SU-DHL-6 (cell line): ENCODE measurements at regions not wholly inside any gene's neighbourhood (a gene's known extent, or its start where the extent isn't known, plus 50 kb on each side); places are given as distances from the start of the nearest gene placed in this dataset.

Source experiments
- H2AFZ ChIP-seq: fragments of 200-600 bp; sonication (generic); 2 replicates; pipeline ENCODE4 v1.6.1; 2014; ENCODE audit warnings: low read depth, mild to moderate bottlenecking, moderate library complexity, mixed read lengths, antibody characterized with exemption, low read length; ENCODE audit not compliant: severe bottlenecking
- H3F3A ChIP-seq: fragments of 200-600 bp; shearing (Covaris generic); 2 replicates; pipeline ENCODE4 v1.6.0; 2016; ENCODE audit warnings: antibody characterized with exemption, mild to moderate bottlenecking; ENCODE audit not compliant: insufficient read depth
- H3K27ac ChIP-seq: fragments of 200-600 bp; sonication (generic); 2 replicates; pipeline ENCODE4 v1.5.1; 2016; ENCODE audit warnings: low read depth, mild to moderate bottlenecking, low read length, moderate library complexity, mixed read lengths
- H3K27me3 ChIP-seq: fragments of 200-600 bp; sonication (generic), shearing (Covaris generic); 2 replicates; pipeline ENCODE4 v1.6.0; 2014; ENCODE audit warnings: mild to moderate bottlenecking, low read length
- H3K36me3 ChIP-seq: fragments of 200-600 bp; sonication (generic); 2 replicates; pipeline ENCODE4 v1.6.1; 2014; ENCODE audit warnings: mild to moderate bottlenecking, low read length, mixed read lengths
- H3K4me2 ChIP-seq: fragments of 300-600, 200-600 bp; shearing (Covaris generic), sonication (generic); 2 replicates; pipeline ENCODE4 v1.6.0; 2014; ENCODE audit warnings: low read length, low read depth, mild to moderate bottlenecking; ENCODE audit not compliant: poor library complexity, severe bottlenecking
- H3K4me3 ChIP-seq: fragments of 200-600 bp; sonication (generic); 2 replicates; pipeline ENCODE4 v1.5.1; 2014; ENCODE audit warnings: antibody characterized with exemption, low read length, mild to moderate bottlenecking, mixed read lengths; ENCODE audit not compliant: insufficient read depth, poor library complexity, severe bottlenecking
- H3K79me2 ChIP-seq: fragments of 200-600 bp; sonication (generic); 2 replicates; pipeline ENCODE4 v1.6.1; 2014; ENCODE audit warnings: mild to moderate bottlenecking, low read length, moderate library complexity; ENCODE audit not compliant: insufficient read depth
- H3K9ac ChIP-seq: fragments of 200-600 bp; sonication (generic); 2 replicates; pipeline ENCODE4 v1.7.0; 2014; ENCODE audit warnings: mild to moderate bottlenecking, low read length
- H3K9me2 ChIP-seq: fragments of 200-600 bp; sonication (generic); replicated peaks from 2 replicates; pipeline ENCODE4 v1.6.1; 2014; ENCODE audit warnings: low read length; ENCODE audit not compliant: insufficient read depth
- H3K9me3 ChIP-seq: fragments of 200-600 bp; sonication (generic); 2 replicates; pipeline ENCODE4 v1.6.1; 2014; ENCODE audit warnings: low read length, mixed read lengths; ENCODE audit not compliant: insufficient read depth
- H4K20me1 ChIP-seq: fragments of 200-600 bp; sonication (generic); 2 replicates; pipeline ENCODE4 v1.6.1; 2014; ENCODE audit warnings: low read depth, mild to moderate bottlenecking, antibody characterized with exemption, low read length, moderate library complexity, mixed read lengths
- EZH2phosphoT487 ChIP-seq: fragments of 200-600 bp; sonication (generic), shearing (Covaris generic); conservative IDR thresholded peaks from 2 replicates; pipeline ENCODE4 v1.6.1; 2018; ENCODE audit warnings: mild to moderate bottlenecking, antibody characterized with exemption, low read length, moderate library complexity, mixed read lengths
- TF ChIP-seq, protein P1 (sequence below): fragments of 200-600 bp; sonication (generic); IDR thresholded peaks from one replicate; pipeline ENCODE4 v1.5.1; 2017; ENCODE audit warnings: antibody characterized with exemption, mild to moderate bottlenecking, low read length, moderate library complexity; ENCODE audit not compliant: insufficient read depth, poor library complexity, severe bottlenecking

DNA sequence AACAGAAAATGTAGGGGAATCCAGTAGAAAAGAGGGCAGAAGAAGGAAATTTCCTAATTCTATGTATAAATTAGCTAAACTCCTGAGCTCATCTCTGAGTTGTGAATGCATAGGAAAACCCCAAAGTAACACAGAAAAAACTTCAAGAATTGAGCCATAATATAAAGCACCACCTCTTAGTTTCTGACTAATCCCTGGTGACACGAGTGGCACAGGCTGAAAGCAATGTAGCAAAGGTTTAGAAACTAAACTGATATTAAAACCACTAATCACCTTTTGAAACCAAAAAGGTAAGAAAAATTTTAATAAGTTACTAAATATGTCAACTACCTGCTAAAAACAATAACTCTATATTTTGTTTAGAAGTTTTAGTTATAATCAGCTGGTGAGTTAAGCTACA lies 255.6 kb upstream of the NECTIN3 start:
- H3K9ac ChIP-seq: no peak overlapping the region

DNA sequence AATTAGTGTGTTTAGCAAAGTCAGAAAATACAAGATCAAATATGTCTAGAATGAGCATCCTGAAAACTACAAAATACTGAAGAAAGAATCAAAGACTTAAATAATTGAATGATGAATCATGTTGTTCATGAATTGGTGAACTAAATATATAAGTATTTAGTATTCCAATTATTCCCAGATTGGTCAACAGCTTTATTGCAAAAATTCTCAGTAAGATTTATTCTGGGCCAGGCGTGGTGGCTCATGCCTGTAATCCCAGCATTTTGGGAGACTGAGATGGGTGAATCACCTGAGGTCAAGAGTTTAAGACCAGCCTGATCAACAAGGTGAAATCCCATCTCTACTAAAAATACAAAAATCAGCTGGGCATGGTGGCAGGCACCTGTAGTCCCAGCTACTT lies 250.0 kb upstream of the NECTIN3 start:
- Histone ChIP-seq H3K36me3 (no peaks in the 10 kb centered on the region), H2AFZ (no peak overlapping the region), H3K9me2 (no peaks in the 10 kb centered on the region), H3K27me3 (no peaks in the 10 kb centered on the region), H3K79me2 (no peaks in the 10 kb centered on the region), H4K20me1 (no peaks in the 10 kb centered on the region), H3K4me3 (no peak overlapping the region), H3K9me3 (no peaks in the 10 kb centered on the region), H3K9ac (no peak overlapping the region), H3F3A (no peaks in the 10 kb centered on the region), H3K27ac (no peak overlapping the region), H3K4me2 (no peak overlapping the region)
- TF ChIP-seq, protein P1, sequence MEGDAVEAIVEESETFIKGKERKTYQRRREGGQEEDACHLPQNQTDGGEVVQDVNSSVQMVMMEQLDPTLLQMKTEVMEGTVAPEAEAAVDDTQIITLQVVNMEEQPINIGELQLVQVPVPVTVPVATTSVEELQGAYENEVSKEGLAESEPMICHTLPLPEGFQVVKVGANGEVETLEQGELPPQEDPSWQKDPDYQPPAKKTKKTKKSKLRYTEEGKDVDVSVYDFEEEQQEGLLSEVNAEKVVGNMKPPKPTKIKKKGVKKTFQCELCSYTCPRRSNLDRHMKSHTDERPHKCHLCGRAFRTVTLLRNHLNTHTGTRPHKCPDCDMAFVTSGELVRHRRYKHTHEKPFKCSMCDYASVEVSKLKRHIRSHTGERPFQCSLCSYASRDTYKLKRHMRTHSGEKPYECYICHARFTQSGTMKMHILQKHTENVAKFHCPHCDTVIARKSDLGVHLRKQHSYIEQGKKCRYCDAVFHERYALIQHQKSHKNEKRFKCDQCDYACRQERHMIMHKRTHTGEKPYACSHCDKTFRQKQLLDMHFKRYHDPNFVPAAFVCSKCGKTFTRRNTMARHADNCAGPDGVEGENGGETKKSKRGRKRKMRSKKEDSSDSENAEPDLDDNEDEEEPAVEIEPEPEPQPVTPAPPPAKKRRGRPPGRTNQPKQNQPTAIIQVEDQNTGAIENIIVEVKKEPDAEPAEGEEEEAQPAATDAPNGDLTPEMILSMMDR: no peak
- TF ChIP-seq EZH2phosphoT487: no peak

More for the DNA sequence above, 255.6 kb upstream of the NECTIN3 start:
- Histone ChIP-seq H3K79me2 (no peaks in the 10 kb centered on the region), H2AFZ (no peak overlapping the region), H3F3A (no peaks in the 10 kb centered on the region), H3K36me3 (no peaks in the 10 kb centered on the region), H3K4me3 (no peak overlapping the region), H3K4me2 (no peak overlapping the region), H4K20me1 (no peaks in the 10 kb centered on the region), H3K27ac (no peak overlapping the region), H3K27me3 (no peaks in the 10 kb centered on the region), H3K9me3 (no peaks in the 10 kb centered on the region), H3K9me2 (no peaks in the 10 kb centered on the region)
- no peak for TF ChIP-seq EZH2phosphoT487

DNA sequence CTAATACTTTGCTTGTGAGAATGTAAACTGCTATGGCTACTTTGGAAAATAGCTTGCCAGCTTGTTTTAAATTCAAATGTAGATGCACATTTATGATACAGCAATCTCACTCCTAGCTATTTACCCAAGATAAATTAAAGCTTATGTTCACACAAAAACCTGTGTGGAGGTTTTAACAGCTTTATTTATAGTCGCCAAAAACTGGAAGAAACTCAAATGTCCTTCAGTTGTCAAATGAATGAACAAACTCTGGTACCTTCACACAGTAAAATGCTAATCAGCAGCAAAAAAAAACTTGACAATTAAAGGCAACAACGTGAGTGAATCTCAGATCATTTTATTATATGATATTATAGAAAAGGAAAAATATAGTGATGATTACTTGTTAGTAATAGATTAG lies 248.6 kb upstream of the NECTIN3 start:
- Histone ChIP-seq H3K9ac (no peak overlapping the region), H3K79me2 (no peaks in the 10 kb centered on the region), H3K4me3 (no peak overlapping the region), H3K9me2 (no peaks in the 10 kb centered on the region), H3K27ac (no peak overlapping the region), H3K27me3 (no peaks in the 10 kb centered on the region), H3K4me2 (no peak overlapping the region), H3K9me3 (no peaks in the 10 kb centered on the region), H3K36me3 (no peaks in the 10 kb centered on the region), H3F3A (no peaks in the 10 kb centered on the region), H4K20me1 (no peaks in the 10 kb centered on the region), H2AFZ (no peak overlapping the region)
- TF ChIP-seq, protein P1: no peak
- no peak for TF ChIP-seq EZH2phosphoT487

DNA sequence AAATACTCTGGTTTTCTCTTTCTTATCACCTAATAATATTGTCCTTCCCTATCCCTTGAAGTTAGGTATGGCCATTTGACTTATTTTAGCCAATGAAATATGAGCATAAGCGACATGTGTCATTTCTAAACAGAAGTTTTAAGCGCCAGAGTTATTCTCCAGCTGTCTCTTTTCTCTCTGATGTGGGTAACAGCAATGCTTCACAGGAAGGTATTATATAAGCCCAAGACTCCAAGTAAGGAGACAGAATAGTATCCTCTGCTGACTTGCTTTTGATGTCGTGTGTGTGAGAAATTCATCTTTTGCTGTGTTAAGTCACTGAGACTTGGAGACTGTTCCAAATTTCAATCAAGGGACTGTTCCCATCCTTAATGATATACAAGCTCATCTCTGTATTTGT lies 224.6 kb upstream of the NECTIN3 start:
- H3K4me3 ChIP-seq: no peak overlapping the region
- H3K27me3 ChIP-seq: no peaks in the 10 kb centered on the region
- H3K4me2 ChIP-seq: no peak overlapping the region
- no peaks in the 10 kb centered on the region for H3K79me2 ChIP-seq
- TF ChIP-seq, protein P1: no peak
- TF ChIP-seq EZH2phosphoT487: no peak
- H3K9ac ChIP-seq: no peak overlapping the region
- H3K36me3 ChIP-seq: no peaks in the 10 kb centered on the region
- no peaks in the 10 kb centered on the region for H3K9me2 ChIP-seq
- no peaks in the 10 kb centered on the region for H3F3A ChIP-seq
- no peak overlapping the region for H2AFZ ChIP-seq
- no peaks in the 10 kb centered on the region for H3K9me3 ChIP-seq
- H3K27ac ChIP-seq: no peak overlapping the region
- no peaks in the 10 kb centered on the region for H4K20me1 ChIP-seq
